Brain microvascular endothelial cell (primary cell): ENCODE measurements at regions not wholly inside any gene's neighbourhood (a gene's known extent, or its start where the extent isn't known, plus 50 kb on each side); places are given as distances from the start of the nearest gene placed in this dataset.
A peak's percentile ranks its signal among the peaks of the same experiment; 100 is the strongest.

ENCODE experiments used
- DNase-seq: peaks from one replicate; pipeline ENCODE4 v3.0.0-alpha.2; 2020
- H3K27ac ChIP-seq: fragments of 250-450 bp; sonication (Bioruptor Pico); 2 replicates; pipeline ENCODE4 v1.5.1; 2020; ENCODE audit warnings: mild to moderate bottlenecking, moderate library complexity
- H3K27me3 ChIP-seq: fragments of 250-450 bp; sonication (Bioruptor Pico); replicated peaks from 2 replicates; pipeline ENCODE4 v1.5.1; 2020; ENCODE audit warnings: mild to moderate bottlenecking
- H3K36me3 ChIP-seq: fragments of 250-450 bp; sonication (Bioruptor Pico); replicated peaks from 2 replicates; pipeline ENCODE4 v1.5.1; 2020; ENCODE audit warnings: mild to moderate bottlenecking
- H3K4me3 ChIP-seq: 2 replicates; pipeline ENCODE4 v1.5.1; 2011; ENCODE audit warnings: low read depth, mild to moderate bottlenecking, control low read depth, low read length, moderate library complexity
- in situ Hi-C: cut with HindIII; loops from 2 replicates; pipeline ENCODE4 v1.10.0; 2017; ENCODE audit warnings: low sequenced_read_pairs, low pct_ligation_motif_present
- TF ChIP-seq, protein P1 (sequence below): IDR thresholded peaks from 2 replicates; pipeline ENCODE4 v1.5.1; 2011; ENCODE audit warnings: low read depth, mild to moderate bottlenecking, moderate library complexity, low read length, control low read depth, inconsistent platforms; ENCODE audit errors: missing control alignments

DNA sequence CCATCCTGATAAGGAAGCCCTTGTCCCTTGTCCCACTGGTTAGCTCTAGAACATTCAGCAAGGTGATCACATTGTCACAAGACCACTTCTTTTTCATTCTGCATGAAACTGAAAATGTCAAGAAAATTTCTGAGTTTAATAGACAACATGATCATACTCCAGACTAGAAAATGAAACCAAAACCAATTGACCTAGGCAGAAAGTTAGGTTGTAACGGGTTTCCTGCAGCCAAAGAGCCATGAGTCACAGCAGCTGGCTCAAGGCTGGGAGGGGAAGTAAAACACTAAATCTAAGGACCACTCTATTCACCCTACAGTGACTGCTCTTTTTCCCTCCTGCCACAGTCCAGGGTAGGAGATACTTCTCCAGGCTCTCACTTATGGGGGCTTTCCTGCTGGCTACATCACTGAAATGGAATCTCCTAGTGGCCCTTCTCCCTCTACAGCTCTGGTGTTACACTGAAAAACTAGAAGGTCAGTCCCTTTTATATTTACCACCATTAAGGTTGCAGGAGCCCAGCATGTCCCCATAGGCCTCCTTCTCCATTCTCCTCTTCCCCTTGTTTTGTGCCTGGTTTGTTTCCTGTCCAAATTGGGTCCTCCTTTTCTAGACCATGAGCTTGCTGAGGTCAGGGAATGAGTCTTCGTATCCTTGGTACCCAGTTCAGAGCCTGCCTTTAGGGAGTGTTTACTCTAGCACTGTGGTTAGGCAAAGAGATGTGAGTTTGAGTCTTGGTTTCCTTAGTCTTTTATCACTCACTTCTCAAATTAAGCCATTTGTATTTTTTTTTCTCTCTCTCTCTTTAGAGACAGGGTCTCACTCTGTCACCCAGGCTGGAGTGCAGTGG is 236.5 kb upstream of the JUN start:
- Histone ChIP-seq H3K27me3 (no peaks in the 10 kb centered on the region), H3K4me3 (no peak overlapping the region), H3K27ac (peak overlapping the region; percentile 15), H3K36me3 (no peaks in the 10 kb centered on the region)
- peak; percentile 65 for DNase-seq
- TF ChIP-seq, protein P1, sequence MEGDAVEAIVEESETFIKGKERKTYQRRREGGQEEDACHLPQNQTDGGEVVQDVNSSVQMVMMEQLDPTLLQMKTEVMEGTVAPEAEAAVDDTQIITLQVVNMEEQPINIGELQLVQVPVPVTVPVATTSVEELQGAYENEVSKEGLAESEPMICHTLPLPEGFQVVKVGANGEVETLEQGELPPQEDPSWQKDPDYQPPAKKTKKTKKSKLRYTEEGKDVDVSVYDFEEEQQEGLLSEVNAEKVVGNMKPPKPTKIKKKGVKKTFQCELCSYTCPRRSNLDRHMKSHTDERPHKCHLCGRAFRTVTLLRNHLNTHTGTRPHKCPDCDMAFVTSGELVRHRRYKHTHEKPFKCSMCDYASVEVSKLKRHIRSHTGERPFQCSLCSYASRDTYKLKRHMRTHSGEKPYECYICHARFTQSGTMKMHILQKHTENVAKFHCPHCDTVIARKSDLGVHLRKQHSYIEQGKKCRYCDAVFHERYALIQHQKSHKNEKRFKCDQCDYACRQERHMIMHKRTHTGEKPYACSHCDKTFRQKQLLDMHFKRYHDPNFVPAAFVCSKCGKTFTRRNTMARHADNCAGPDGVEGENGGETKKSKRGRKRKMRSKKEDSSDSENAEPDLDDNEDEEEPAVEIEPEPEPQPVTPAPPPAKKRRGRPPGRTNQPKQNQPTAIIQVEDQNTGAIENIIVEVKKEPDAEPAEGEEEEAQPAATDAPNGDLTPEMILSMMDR: no peak
- in situ Hi-C loops: no loop called here

DNA sequence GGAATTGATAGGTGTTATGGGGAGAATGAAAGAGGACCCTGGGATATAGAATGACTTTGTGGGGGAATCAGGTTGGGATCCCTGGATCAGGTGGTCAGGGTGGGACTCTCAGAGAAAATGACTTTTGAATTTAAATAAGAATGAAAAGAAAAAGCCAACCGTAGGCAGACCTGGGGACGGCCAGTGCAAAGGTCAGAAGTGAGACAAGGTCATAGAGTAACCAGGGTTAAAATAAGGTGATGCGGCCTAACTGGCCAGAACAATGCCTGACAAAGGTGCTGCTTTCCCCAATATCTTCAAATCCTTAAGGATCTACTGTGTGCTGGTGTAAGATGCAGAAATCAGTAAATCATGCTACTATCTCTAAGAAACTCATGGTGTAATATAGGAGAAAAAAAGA is 238.4 kb upstream of the JUN start:
- no peak overlapping the region for H3K4me3 ChIP-seq
- TF ChIP-seq, protein P1: no peak
- no peaks in the 10 kb centered on the region for H3K36me3 ChIP-seq
- no peaks in the 10 kb centered on the region for H3K27me3 ChIP-seq
- no peak for DNase-seq
- in situ Hi-C loops: no loop called here
- no peak overlapping the region for H3K27ac ChIP-seq

DNA sequence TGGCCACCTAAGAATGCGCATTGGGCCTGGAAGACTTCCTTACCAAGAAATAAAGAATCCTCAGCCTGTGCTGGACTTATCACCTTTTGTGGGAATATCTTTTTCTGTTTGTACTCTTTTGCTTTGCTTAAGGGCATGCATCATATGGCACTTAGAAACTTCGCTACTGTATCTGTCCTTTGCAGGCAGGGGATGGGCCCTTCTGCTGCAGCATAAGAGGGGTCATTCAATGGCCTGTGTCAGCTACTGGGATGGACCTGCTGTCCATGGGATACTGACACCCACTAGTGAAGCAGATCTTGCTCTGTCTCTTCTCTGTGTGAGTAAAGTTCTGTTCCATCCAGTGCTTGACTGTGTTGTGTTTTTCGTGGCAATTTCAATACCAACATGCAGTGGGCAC is 239.0 kb upstream of the JUN start:
- H3K4me3 ChIP-seq: no peak overlapping the region
- no peaks in the 10 kb centered on the region for H3K27me3 ChIP-seq
- in situ Hi-C loops: no loop called here
- DNase-seq: no peak
- H3K36me3 ChIP-seq: no peaks in the 10 kb centered on the region
- TF ChIP-seq, protein P1: no peak
- no peak overlapping the region for H3K27ac ChIP-seq

DNA sequence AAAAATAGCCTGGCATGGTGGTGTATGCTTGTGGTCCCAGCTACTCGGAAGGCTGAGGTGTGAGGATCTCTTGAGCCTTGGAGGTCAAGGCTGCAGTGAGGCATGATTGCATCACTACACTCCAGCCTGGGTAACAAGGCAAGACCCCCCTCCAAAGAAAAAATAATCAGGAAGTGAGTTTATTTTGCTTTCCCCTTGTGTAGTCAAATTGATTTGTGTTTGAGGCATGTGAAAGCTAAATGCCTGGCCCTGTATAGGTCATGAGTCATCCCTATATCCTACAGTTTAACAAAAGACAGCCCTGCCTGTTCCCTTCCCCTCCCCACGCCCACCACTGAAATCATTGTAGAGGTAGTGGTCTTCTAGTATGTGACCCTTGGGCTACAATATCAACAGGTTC is 241.4 kb upstream of the JUN start:
- no peak overlapping the region for H3K27ac ChIP-seq

DNA sequence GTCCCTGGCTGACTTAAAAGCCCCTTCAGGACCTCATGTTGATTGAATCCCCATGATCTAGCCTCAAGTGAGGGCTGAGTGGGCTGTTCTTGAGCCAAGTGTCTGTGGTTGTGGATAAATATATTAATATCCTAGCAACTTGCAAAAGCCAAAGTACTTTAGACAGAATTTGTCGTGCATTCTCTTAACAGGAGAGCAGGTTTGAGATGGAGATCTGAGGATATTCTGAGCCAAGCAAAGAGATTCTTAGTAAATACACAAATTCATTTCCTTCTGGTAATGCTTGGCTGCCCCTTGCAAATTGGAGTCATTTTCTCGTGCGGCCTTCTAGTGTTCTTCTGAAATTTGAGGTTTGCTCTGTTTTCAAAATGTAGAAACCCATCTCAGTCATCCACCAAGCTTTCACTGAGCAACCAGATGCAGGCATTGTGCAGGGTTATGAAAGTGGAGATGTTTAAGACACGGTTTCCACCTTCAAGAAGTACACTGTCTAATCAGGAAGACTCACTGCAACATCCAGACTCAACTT is 242.1 kb upstream of the JUN start:
- no peak overlapping the region for H3K27ac ChIP-seq
- TF ChIP-seq, protein P1: no peak
- H3K36me3 ChIP-seq: no peaks in the 10 kb centered on the region
- H3K27me3 ChIP-seq: no peaks in the 10 kb centered on the region
- DNase-seq: no peak
- in situ Hi-C loops: no loop called here
- H3K4me3 ChIP-seq: no peak overlapping the region

More for the DNA sequence above, 241.4 kb upstream of the JUN start:
- H3K27me3 ChIP-seq: no peaks in the 10 kb centered on the region
- no peak overlapping the region for H3K4me3 ChIP-seq
- no peaks in the 10 kb centered on the region for H3K36me3 ChIP-seq
- TF ChIP-seq, protein P1: no peak
- in situ Hi-C loops: no loop called here
- no peak for DNase-seq
